NCI-H748 treated with DMSO at 0.1 percent for 48 hours (cell line): ENCODE measurements at regions not wholly inside any gene's neighbourhood (a gene's known extent, or its start where the extent isn't known, plus 50 kb on each side); places are given as distances from the start of the nearest gene placed in this dataset.

ENCODE experiments used
- DNase-seq: peaks from one replicate; lab custom pipeline; 2025; lab: John Stamatoyannopoulos, UW

GRCh38 chr13:47621931-47622330, 379.1 kb downstream of the SUCLA2 start:
- no peak for DNase-seq

- DNase-seq, result no peak
Measured at GRCh38 chr13:47611664-47612288, 389.3 kb downstream of the SUCLA2 start.

DNA sequence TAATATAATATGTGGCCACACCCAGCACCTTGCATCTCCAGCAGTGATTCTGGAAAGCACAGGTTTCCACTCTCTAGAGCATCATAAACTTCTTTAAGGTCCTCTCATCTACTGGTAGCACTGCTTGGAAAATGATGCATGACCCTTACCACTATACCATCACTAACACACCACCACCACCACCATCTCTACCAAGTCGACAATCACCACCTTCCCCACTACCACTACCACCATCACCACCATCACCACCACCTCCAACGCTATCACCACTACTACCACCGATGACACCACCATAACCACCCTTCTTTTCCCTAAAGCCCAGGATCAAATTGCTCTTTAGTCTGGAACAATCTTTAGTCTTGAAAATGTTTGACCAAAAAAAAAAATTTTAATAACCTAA, 390.4 kb downstream of the SUCLA2 start:
- DNase-seq, result no peak

DNA sequence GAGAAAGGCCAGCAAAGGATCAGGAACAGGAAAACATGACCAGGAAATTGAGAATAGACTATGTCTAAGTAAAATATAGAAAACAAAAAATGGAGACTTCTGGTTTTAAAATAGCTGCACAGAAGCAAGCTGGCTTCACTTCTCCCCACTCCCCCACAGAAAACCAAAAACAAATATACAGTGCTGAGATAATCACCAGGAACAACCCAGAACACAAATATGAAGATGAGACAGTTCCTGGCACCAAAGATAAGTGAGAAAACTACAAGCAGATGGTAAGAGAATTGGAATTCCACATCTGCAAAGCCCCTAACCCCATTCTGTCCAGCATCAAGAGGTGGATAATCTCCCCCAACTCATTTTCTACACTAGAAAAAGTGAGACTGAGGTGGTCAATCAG, 397.7 kb downstream of the SUCLA2 start:
- DNase-seq, result no peak

DNA sequence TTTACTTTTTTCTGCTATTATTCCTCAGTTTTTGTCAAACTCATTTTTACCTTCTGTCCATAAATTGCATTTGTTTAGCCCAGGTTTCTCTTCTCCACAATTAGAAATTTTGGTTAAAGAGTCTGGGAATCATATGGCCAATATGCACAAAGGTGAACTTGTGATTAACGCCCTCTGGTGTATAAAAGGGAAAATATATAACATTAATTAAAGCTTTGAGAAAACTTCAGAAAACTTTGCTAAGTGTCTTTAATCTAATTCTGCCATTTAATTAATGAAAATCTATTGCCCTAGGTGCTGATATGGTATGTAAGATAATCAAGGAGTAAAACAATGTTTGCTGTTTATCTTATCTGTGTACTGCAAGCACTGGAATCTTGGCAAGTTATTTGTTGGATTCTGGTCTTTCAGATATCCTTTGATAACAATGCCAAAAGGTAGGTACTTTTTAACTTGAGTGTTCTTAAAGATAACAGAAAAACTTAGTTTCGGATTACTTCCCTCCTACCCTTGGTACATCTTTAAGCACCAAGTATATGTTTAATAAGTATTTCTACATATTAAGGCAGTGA, 402.6 kb downstream of the SUCLA2 start:
- DNase-seq, result no peak

DNA sequence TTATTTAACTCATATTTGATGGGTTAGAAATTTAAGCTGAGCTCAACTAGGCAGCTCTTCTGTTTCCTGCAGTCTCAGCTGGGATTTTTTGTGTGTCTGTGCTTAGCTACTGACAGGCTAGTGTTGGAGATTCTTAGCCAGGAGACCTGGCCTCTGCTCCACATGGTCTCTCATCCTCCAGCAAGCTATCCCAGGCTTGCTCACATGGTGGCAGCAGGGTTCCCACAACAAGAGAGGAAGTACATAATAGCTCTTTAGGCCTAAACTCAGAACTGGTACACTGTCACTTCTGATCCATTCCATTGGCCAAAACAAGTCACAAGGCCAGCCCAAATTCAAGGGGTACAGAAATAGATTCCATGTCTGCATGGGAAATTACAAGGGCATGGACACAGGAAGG, 406.2 kb downstream of the SUCLA2 start:
- no peak for DNase-seq

DNA sequence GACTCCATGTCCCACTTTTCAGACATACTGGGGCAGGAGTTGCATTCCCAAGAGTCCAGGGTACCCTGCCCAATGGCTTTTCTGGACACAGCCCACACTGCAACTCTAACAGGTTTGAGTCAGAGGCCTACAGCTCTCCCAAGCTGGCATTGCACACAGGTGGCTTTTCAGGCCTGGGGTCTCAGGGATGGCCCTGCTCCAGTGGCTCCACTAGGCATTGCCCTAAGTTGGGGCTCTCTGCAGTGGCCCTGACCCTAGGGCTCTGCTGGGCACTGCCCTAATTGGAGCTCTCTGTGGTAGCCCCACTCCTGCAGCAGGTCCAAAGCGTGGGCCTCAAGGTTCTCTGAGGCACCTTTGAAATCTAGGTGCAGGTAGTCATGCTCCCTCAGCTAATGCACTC, 408.8 kb downstream of the SUCLA2 start:
- no peak for DNase-seq

DNA sequence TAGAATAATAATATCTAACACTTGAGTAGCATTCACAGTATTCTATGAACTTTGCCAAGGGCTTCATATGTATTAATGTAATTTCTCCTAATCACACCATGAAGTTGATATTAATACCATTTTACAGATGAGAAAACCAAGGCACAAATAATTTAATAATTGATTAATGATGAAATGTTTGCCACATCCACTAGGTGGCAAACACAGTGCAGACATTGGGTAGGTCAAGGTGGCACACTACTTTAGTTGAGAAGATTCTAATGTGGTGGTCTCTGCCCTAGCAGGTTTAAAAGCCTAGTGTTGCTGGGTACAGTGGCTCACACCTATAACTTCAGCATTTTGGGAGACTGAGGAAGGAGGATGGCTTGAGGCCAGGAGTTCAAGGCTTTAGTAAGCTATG, 412.4 kb downstream of the SUCLA2 start:
- no peak for DNase-seq

- DNase-seq, result no peak
Measured at GRCh38 chr13:47572375-47572774, 428.7 kb downstream of the SUCLA2 start.

GRCh38 chr13:47564041-47564440, 437.0 kb downstream of the SUCLA2 start:
- no peak for DNase-seq

DNA sequence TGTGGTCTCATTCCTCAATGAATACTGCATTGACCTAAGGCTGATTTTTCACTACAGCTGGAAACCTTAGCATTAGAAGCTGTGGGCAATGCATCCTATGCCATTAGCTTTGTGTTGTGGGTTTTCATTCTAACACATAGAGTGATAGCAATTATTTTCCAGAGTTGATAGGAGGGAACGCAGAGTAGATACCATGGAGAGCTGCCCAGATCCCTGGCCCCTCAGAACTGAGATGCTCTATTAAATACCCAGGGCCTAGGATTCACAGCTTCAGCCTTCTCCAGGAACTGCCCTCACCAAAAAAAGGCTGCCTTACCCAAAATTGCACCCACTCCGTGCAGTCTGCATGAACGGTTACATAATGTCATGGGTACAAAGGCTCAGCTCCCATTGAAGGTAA, 444.4 kb downstream of the SUCLA2 start:
- no peak for DNase-seq

DNA sequence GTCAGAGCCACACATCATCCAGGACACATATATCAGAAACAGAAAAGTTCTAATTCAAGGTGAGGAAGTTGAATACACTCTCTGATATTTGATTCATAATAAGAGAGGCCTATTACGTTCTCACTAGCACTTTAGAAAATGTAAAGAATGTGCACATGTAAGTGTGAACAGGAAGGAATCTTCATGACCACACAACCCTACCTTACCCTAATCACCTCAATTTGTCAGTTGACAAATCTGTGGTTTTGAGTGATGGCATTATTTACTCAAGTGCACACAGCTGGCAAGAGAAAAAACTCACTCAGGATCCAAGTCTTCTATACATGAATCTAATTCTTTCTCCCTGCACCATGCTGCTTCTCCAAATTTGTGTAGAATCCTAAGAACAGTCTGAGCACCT, 445.8 kb downstream of the SUCLA2 start:
- no peak for DNase-seq

DNA sequence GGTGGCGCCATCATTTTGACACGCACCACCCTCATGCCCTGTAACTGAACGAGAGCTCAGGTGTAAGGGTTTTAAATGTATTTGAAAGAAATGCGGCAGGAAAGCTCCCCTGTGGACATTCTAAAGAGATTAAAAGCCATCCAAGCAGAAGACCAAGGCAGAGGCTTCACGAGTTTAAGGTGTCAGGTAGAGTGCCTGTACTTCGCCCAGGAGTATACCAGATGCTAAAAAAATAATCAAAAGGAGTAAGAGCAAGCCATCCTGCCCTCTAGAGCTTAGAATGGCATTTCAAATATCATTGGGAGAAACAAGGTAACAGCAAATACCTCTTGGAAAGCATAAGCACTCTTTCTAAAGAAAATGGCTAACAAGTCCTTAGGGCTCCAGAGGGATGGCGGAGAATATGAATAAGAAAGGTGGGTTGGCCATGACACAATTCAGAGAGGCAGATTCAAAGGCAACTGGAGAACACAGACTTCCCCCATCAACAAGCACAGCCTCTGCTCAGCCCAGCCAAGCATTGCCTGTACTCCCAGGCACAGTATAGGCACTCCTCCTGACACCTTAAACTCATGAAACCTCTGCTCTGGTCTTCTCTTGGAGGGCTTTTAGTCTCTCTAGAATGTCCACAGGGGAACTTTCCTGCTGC, 447.6 kb downstream of the SUCLA2 start:
- DNase-seq, result no peak

GRCh38 chr13:47549219-47549752, 451.8 kb downstream of the SUCLA2 start:
- DNase-seq, result no peak

- peak; percentile 42 for DNase-seq
Measured at GRCh38 chr13:47548294-47548840, 452.7 kb downstream of the SUCLA2 start.

DNA sequence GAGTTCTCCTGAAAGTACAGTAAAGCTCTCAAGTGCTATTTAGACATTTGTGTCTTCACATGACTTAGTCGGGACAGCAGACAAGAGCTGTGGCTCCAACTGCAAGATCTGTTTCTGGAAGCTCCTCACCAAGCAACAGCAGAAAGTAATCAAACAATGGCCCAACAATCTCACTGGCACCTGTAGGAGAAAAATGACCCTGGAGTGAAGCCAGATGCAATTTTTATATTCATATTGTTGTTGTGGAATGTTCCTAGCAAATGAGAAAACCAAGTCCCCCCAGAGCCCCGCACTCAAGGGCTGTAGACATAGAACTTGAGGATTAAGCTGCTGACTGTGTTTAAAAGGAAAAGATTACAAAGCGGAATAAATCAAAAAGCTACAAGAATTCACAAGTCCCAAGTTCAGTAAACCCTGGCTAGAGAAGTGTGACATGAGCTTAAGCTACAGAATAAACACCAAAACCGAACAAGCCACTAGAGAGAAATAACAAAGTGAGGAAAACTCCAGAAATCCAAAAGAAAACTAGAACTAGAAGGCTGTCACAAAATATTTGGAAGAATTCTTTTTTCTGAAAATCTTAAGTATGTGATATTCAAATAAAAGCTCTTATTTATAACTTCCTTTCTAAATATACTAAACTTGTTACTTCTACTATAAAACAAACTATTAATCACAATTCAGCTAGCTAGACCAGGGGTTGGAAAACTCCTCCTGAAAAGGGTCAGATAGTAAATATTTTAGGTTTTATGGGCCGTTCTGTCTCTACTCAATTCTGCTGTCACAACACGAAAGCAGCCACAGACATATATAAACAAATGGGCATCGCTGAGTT, 454.5 kb downstream of the SUCLA2 start:
- no peak for DNase-seq

DNA sequence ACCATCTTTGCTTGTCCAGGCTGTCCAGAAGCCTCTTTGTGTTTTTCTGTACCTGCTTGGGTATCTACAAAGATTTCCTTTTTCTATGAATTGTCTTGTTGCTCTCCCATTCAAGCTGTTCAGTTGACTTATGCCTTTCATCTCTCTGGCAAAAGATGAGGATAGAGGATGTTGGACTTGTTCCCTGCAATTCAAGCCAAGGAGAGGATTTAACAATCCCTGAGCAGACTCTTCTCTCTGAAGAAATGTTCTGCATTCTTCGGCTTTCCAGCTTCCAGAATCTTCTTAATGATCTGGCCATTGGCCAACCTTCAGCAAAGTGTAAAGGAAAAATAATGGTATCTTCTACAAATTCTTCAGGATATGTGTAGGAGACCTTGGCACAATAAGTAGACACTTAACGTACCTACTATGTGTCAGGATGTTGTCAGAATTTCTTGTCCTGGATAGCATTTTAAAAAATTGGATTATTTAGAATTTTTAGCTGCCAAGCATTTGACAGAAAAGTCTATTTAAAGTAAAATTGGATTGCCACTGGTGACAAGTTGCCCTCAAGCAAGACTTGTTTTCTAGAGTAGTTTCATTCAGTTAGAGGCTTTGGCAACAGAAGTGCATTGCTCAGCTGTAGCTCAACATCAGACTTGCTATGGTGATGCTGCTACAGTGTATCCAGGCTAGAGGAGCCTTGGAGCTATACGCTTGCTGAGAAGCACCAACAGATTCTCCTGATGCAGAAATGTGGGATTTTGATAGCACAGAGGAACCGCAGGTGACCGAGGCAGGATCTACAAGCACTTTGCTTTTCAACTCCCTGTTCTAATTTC, 455.7 kb downstream of the SUCLA2 start:
- no peak for DNase-seq

DNA sequence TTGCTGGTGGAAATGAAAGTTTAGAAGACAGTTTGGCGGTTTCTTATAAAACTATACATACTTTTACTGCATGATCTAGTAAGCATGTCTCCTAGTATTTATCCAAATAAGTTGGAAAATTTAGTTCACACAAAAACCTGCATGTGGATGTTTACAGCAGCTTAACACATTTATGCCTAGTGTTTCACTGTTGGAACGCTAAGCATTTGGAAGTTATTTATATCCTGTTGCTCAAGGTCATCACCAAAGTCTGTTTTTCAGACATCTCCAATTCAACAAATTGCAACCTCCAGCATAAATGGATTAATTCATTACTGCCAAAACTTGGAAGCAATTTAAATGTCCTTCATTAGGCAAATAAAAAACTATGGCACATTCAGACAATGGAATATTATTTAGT, 461.8 kb downstream of the SUCLA2 start:
- no peak for DNase-seq

- DNase-seq, result no peak
Measured at GRCh38 chr13:47523771-47524170, 477.3 kb downstream of the SUCLA2 start.

- DNase-seq, result no peak
Measured at GRCh38 chr13:47521890-47522487, 479.1 kb downstream of the SUCLA2 start.

DNA sequence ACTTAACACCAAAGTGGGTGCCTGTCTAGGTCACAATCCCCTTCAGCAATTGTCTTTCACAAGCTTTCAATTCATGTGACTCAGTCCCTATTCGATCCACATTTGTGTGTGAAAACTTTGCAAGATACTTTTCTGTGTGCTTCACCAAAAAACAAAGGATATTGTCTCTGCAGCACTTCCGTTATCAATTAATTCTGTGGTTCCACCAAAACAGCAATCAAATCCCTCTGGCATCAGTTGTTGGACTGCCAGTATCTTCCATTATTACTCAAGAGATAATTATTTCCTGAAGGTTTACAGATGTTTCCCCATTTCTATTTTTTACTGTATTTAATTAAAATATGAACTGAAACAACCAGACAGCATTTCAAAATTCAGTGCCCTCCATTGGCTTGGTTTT, 481.4 kb downstream of the SUCLA2 start:
- DNase-seq, result no peak
